GM21528 (cell line): ENCODE measurements at regions not wholly inside any gene's neighbourhood (a gene's known extent, or its start where the extent isn't known, plus 50 kb on each side); places are given as distances from the start of the nearest gene placed in this dataset.

Source experiments
- ATAC-seq: cut with Tn5 transposase; IDR thresholded peaks from one replicate; pipeline ENCODE4 v1.9.1; 2021; ENCODE audit warnings: mild to moderate bottlenecking, moderate library complexity; ENCODE audit not compliant: unreplicated experiment, low FRiP score

DNA sequence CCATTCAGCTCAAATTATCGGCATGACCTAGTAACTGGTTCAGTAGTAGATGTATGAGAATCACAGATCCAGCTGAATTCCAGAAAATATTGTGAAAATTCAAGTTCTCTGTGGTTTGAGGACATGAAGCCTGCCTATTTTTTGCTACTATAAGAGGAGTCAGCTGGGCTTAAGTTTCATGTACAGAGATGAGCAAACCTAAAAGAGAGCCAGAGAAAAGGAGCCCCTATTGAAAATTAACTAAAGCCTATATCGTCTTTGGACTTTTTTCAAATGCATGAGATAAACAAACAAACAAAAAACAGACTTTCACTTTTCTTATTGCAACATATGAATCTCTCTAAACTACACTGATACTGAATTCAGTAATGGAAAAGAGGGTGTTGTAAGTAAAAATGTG lies 106.8 kb upstream of the SPRY2 start:
- no peak for ATAC-seq

- no peak for ATAC-seq
Measured at GRCh38 chr13:80444240-80445015, 103.5 kb upstream of the SPRY2 start.

DNA sequence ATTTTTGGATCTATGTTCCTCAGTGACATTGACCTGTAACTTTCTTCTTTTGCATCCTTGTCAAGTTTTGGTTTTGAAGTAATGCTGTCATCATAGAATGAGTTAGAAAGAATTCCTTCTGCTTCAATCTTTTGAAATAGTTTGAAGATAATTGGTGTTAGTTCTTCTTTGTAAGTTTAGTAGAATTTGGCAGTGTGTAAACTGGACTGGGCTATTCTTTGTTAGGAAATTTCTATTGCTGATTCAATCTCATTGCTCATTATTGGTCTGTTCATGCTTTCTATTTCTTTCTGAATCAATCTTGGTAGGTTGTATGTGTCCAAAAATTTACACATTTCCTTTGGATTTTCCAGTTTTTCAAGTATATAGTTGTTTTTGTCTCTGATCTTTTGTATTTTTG lies 101.7 kb upstream of the SPRY2 start:
- no peak for ATAC-seq

GRCh38 chr13:80441968-80442367 lies 101.0 kb upstream of the SPRY2 start:
- ATAC-seq, result no peak

- ATAC-seq, result no peak
Measured at GRCh38 chr13:80438521-80438920, 97.6 kb upstream of the SPRY2 start.

- ATAC-seq, result no peak
Measured at GRCh38 chr13:80437231-80437630, 96.3 kb upstream of the SPRY2 start.

- ATAC-seq, result no peak
Measured at GRCh38 chr13:80436571-80437169, 95.7 kb upstream of the SPRY2 start.

DNA sequence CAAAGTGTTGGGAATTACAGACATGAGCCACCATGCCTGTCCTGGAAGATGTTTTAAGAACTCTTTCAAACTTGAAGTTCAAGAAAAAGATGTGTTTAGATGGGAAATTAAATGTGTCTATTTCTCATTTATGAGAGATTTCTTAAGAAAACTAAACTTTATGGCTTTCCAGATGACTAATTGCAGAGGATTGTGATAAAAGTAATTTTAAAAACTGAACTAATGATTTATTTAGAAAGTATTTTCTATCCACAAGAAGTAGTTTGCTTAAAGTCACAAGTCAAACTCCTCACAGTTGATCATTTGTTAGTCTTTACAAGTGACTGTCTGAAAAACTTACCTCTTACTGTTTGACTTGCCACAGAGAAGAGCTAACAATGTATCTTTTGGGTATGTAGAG lies 89.6 kb upstream of the SPRY2 start:
- ATAC-seq, result no peak

DNA sequence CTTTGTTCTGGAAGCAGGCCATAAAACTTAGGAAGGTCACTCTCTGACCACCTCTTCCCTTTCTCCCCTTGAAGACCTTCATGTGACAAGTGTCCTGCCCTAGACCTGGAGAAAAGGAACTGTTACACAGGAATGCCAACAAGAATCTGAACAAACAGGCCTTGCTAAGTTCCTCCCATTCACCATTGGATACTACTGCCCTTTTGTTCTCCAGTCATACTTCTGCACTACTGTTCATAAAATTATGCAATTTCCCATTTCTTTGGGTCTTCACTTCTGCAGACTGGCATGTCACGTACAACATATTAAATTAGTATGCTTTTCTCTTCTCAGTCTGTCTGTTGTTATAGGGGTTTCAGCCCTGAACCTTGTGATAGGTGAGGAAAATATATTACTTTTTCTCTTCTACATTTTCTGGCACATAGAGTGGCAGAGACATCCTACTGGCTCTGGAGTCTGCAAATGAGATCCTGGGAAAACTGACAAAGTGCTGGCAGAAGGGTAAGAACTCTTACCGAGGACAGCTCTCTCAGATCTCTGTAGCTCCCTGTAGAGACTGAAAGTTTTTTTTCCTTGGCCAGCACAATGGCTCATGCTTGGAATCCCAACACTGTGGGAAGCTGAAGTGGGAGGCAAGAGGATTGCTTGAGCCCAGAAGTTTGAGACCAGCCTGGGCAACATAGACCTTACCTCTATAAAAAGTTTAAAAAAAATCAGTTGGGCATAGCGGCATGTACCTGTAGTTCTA lies 87.6 kb upstream of the SPRY2 start:
- ATAC-seq, result no peak

- no peak for ATAC-seq
Measured at GRCh38 chr13:80419416-80419815, 78.5 kb upstream of the SPRY2 start.

DNA sequence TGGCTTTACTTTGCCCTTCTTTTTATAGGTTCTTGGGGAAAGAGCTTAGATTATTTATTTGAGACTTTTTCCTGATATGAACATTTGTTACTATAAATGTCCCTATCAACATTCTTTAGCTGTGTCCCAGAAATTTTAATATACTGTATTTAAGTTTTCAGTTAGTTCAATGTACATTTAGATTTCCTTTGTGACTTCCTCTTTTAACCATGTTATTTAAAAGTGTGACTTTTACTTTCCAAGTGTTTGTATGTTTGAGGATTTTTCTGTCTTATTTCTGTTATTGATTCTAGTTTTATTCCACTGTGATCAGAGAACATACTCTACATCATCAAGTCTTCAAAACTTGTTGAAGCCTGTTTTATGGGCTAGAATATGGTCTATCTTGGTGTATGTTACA lies 72.7 kb upstream of the SPRY2 start:
- ATAC-seq, result no peak

DNA sequence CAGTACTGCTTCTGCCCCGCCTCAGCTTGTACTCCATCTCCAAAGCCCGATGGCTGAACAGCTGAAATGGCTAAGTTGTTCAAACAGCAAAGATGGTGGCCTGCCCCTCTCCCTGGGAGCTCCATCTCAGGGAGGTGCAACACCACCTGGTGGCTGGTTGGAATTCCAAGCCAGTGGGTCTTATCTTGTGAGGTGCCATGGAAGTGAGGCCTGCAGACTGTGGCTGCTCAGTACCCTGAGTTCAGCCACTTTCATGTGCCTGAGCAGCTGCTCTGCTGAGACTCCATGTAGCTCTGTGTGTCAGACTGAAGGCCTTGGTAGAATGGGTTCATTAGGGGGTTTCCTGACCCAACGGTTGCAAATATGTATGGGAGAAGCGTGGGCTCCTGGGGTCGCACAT lies 67.3 kb upstream of the SPRY2 start:
- no peak for ATAC-seq

- no peak for ATAC-seq
Measured at GRCh38 chr13:80400865-80401426, 60.0 kb upstream of the SPRY2 start.

DNA sequence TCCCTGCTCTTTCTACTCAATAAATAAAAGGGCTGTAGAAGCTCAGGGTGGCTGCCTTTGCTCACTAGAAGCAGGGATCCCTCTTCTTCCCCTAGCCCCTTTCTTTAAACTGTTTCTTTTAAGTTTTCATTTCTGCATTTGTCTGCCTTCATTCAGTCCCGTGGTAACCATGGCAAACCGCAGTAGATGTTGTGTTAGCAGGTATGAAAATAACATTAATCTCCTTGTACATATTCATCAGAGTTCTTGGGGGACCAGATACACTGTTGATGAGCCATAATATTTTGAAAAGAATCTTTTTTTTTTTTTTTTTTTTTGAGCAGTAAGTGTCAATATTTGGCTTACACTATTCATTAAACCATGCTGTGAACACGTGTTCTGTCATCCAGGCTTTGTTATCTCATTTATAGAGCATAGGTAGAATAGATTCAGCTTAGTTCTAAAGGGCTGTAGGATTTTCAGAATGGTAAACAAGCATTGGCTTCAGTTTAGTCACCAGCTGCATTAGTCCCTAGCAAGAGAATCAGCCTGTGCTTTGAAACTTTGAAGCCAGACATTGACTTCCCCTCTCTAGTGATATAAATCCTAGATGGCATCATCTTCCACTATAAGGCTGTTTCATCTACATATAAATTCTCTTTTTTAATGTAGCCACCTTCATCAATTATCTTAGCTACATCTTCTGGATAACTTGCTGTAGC lies 59.4 kb upstream of the SPRY2 start:
- ATAC-seq, result no peak

GRCh38 chr13:80399340-80400163 lies 58.6 kb upstream of the SPRY2 start:
- no peak for ATAC-seq
